GM19467 (cell line): ENCODE measurements at regions not wholly inside any gene's neighbourhood (a gene's known extent, or its start where the extent isn't known, plus 50 kb on each side); places are given as distances from the start of the nearest gene placed in this dataset.
"Not testable (repeated sequence)": the region's sequence is repeated elsewhere in the genome, so short reads cannot be mapped to it uniquely, and the experiment has no call there.

Source experiments
- ATAC-seq: cut with Tn5 transposase; IDR thresholded peaks from one replicate; pipeline ENCODE4 v1.9.1; 2021; ENCODE audit warnings: mild to moderate bottlenecking, moderate library complexity; ENCODE audit not compliant: unreplicated experiment

- no peak for ATAC-seq
Measured at GRCh38 chr11:71101606-71102005, 150.8 kb downstream of the SHANK2 start.

- no peak for ATAC-seq
Measured at GRCh38 chr11:71101046-71101445, 151.3 kb downstream of the SHANK2 start.

GRCh38 chr11:71098776-71099175 is 153.6 kb downstream of the SHANK2 start:
- no peak for ATAC-seq

DNA sequence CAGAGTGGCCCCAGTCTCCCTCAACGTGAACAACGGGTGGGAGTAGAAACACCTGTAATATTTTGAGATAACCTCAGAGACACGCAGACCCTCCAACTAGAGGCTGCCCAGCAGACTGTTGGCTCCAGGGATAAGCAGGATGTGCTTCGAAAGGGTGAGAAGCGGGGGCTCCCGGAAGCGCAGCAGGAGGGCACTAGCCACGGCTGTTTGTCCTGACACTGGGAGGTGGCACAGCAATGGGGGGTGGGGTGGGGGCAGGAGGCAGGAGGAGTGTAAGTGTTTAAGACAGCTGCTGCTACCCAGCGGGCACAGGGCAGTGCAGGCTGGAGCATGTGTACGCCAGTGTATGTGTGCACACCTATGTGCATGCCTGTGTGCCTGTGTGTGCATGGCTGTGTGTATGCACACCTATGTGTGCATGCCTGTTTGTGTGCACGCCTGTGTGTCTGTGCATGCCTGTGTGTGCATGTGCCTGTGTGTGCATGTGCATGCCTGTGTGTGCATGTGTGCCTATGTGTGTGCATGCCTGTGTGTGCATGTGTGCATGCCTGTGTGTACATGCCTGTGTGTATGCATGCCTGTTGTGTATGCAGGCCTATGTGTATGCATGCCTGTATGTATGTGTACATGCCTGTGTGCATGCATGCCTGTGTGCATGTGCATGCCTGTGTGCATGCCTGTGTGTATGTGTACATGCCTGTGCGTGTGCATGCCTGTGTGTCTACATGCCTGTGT is 154.7 kb downstream of the SHANK2 start:
- ATAC-seq = no peak

GRCh38 chr11:71096751-71097388 is 155.5 kb downstream of the SHANK2 start:
- no peak for ATAC-seq

- ATAC-seq = no peak
Measured at GRCh38 chr11:71095294-71095850, 157.0 kb downstream of the SHANK2 start.

- ATAC-seq = no peak
Measured at GRCh38 chr11:71094296-71095077, 157.9 kb downstream of the SHANK2 start.

GRCh38 chr11:71093783-71094182 is 158.6 kb downstream of the SHANK2 start:
- no peak for ATAC-seq

DNA sequence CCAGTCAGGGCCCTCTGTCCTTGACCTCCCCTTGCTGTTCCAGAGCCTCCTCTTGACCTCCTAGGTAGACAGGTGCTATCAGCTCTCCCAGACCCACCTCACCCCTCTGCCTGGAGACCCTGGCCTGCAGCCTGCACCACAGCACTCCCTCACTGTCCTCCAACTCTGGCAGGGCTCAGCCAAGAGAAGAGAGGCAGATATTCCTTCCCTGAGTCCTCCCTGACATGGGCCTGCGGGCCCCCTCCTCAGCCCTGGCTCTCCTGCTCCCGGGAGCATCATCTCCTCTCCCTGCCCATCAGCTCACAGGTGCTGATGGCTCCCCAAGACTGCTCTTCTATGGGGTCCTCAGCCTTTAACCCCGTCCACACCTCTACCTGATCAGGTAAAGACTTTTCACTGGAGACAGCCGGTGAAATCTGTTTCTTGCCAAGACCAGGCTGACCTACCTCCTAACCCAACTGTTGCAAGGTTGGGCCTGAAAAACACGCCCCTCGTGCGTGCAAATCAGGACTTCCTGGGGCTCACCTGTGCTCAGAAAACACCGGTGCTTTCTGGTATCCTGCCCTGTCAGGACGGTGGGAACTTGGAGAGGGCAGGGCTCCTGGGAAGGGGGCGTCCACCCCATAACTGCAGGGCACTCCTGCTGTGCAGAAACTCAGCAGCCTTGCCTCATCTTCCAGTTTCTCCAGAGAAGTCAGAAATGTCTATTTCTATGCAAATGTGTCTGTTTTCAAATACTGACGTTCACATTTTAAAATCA is 160.7 kb downstream of the SHANK2 start:
- no peak for ATAC-seq

DNA sequence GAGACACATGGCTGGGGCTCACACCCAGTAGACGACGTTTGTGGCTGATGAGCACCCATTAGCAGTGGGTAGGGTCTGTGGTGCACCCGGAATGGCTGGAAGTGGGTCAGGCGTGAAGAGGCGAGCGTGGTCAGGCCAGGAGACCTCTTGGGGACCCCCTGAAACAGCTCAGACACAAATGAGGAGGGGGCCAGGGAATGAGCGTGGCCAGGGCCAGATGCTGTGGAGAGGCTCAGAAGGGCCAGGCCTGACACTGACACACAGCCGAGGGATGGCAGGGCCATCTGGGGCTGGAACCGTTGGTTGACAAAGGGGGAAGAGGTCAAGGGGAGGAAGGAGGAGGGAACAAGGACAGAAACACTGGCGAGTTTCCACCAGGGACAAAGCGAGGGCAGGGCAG is 162.8 kb downstream of the SHANK2 start:
- no peak for ATAC-seq

DNA sequence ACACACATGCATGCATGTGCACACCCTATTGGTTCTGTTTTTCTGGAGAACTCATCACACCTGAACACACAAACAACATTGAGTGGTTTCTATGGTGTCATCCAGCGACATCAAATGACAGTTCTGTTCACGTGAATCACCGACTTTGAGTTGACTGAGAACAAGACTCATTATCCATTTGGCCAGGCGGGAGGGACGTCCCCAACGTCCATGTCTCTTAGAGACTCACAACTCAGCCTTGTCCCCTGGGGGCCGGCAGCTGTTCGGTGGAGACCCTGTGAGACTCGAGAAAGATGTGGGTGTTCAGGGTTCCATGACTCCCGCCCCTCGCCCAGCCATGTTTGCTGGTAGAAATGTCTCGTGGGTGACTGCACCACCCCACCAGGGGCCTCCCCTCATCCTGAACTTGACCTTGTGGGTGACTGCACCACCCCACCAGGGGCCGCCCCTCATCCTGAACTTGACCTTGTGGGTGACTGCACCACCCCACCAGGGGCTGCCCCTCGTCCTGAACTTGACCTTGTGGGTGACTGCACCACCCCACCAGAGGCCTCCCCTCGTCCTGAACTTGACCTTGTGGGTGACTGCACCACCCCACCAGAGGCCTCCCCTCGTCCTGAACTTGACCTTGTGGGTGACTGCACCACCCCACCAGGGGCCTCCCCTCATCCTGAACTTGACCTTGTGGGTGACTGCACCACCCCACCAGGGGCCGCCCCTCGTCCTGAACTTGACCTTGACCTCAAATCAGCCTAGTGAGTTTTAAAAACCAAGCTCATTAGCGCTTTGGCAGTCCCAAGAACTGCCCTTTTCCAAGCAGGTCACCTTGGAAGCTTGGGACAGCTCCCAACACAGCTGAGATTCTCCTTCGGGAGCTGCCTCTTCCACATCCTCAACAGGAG is 163.8 kb downstream of the SHANK2 start:
- ATAC-seq = not testable (repeated sequence)

GRCh38 chr11:71086687-71087258 is 165.6 kb downstream of the SHANK2 start:
- ATAC-seq = no peak

GRCh38 chr11:71084306-71085012 is 167.9 kb downstream of the SHANK2 start:
- ATAC-seq = no peak

GRCh38 chr11:71083105-71083504 is 169.3 kb downstream of the SHANK2 start:
- ATAC-seq = no peak

- ATAC-seq = no peak
Measured at GRCh38 chr11:71082454-71082853, 169.9 kb downstream of the SHANK2 start.

- ATAC-seq = no peak
Measured at GRCh38 chr11:71081704-71082230, 170.6 kb downstream of the SHANK2 start.

- ATAC-seq = no peak
Measured at GRCh38 chr11:71080239-71081097, 171.9 kb downstream of the SHANK2 start.

DNA sequence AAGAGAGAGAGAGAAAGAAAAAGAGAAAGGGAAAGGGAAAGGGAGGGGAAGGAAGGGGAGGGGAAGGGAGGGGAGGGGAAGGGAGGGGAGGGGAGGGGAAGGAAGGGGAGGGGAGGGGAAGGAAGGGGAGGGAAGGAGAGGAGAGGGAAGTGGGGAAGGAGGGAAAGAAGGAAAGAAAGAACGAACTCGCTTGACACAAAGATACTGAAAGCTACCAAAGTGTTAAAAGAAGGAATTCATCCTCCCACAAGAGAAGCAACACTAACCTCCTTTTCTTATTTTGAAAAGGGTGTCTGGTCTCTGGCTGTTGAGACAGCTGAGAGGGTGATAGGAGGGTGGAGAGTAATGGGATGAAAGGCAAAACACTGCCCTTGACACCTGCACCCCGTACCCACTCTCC is 172.6 kb downstream of the SHANK2 start:
- no peak for ATAC-seq
